Testis (tissue), 2 donors: ENCODE measurements at regions not wholly inside any gene's neighbourhood (a gene's known extent, or its start where the extent isn't known, plus 50 kb on each side); places are given as distances from the start of the nearest gene placed in this dataset.

Experiments used
- CTCF ChIP-seq, 3 experiments: fragments of 450-650 bp in 2 of 3; fragments of 200-600 bp in 1 of 3; sonication (generic) in 1 of 3; IDR thresholded peaks; one replicate each; pipeline ENCODE4 v1.5.1; 2016 to 2019; ENCODE audit warnings: antibody characterized with exemption in 3 of 3, mild to moderate bottlenecking in 2 of 3, moderate library complexity in 1 of 3
- POLR2A ChIP-seq: fragments of 450-650 bp; IDR thresholded peaks from one replicate; pipeline ENCODE4 v1.6.1; 2017; ENCODE audit warnings: antibody characterized with exemption, mild to moderate bottlenecking, moderate library complexity

DNA sequence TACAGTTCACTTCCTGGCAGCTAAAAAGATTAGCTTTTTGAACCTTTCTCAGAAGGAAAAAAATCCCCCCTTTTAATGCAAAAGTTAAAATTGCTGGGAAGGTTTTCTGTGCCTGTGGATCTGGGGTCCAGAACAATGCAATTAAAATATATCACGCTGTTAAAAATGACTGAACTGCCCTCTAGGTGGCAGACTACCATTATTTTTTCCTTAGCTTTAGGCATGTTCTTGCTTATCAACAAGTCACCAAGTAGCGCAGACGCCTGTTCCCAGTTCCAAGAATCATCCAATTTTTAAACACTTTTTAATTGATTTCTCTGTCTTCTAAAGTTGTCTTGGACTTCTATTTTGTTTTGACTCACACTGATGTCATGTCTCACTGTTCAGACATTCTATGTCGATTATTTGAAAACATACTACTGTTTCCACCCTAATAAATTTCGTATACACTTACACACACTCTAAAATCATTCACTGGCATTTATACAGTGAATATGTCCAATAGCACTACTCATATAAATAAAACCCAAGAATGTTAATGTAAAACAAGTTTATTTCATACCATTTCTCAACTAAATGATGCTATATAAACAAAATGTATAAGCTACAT, 661.6 kb downstream of the RAPGEF2 start:
- TF ChIP-seq CTCF (IDR thresholded peaks at IDR 0.05), result peak; percentile 43 to 56 (median 49)
- TF ChIP-seq POLR2A, result no peak
